ENCODE measurements at regions not wholly inside any gene's neighbourhood (a gene's known extent, or its start where the extent isn't known, plus 50 kb on each side); places are given as distances from the start of the nearest gene placed in this dataset.

- TF ChIP-seq, protein P1, sequence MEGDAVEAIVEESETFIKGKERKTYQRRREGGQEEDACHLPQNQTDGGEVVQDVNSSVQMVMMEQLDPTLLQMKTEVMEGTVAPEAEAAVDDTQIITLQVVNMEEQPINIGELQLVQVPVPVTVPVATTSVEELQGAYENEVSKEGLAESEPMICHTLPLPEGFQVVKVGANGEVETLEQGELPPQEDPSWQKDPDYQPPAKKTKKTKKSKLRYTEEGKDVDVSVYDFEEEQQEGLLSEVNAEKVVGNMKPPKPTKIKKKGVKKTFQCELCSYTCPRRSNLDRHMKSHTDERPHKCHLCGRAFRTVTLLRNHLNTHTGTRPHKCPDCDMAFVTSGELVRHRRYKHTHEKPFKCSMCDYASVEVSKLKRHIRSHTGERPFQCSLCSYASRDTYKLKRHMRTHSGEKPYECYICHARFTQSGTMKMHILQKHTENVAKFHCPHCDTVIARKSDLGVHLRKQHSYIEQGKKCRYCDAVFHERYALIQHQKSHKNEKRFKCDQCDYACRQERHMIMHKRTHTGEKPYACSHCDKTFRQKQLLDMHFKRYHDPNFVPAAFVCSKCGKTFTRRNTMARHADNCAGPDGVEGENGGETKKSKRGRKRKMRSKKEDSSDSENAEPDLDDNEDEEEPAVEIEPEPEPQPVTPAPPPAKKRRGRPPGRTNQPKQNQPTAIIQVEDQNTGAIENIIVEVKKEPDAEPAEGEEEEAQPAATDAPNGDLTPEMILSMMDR (conservative IDR thresholded peaks at IDR 0.05; ENCODE audit: low read depth, low read length), result no peak
- no peak for TF ChIP-seq EZH2 (IDR thresholded peaks at IDR 0.05; ENCODE audit: low read length, unreplicated experiment)
Observed at GRCh38 chr6:133156689-133157088, 84.5 kb upstream of the EYA4 start.
